ENCODE measurements at regions not wholly inside any gene's neighbourhood (a gene's known extent, or its start where the extent isn't known, plus 50 kb on each side); places are given as distances from the start of the nearest gene placed in this dataset.

- H3K36me3 ChIP-seq (ENCODE audit: low read depth), result no peaks in the 10 kb centered on the region
- DNase-seq (ENCODE audit: low spot score), result no peak
- H3K9me3 ChIP-seq (ENCODE audit: severe bottlenecking), result no peaks in the 10 kb centered on the region
- no peak for ATAC-seq (ENCODE audit: low read depth)
- TF ChIP-seq CTCF (IDR thresholded peaks at IDR 0.05; ENCODE audit: poor library complexity, severe bottlenecking), result no peak
- H3K4me3 ChIP-seq (ENCODE audit: severe bottlenecking), result no peak overlapping the region
- H3K27me3 ChIP-seq (ENCODE audit: insufficient read depth, poor library complexity, severe bottlenecking), result no peaks in the 10 kb centered on the region
- no peak overlapping the region for H3K27ac ChIP-seq (ENCODE audit: poor library complexity, severe bottlenecking)
- H3K4me1 ChIP-seq (ENCODE audit: insufficient read depth, poor library complexity, severe bottlenecking), result no peaks in the 10 kb centered on the region
These were observed 165.1 kb upstream of the AFDN start for GRCh38 chr6:167661552-167662044.

GRCh38 chr6:167662075-167662880 is 164.4 kb upstream of the AFDN start:
- DNase-seq (ENCODE audit: low spot score), result no peak
- H3K9me3 ChIP-seq (ENCODE audit: severe bottlenecking), result no peaks in the 10 kb centered on the region

GRCh38 chr6:167662881-167663205 is 163.9 kb upstream of the AFDN start:
- no peak for ATAC-seq (ENCODE audit: low read depth)
- Histone ChIP-seq H3K36me3 (ENCODE audit: low read depth) (no peaks in the 10 kb centered on the region), H3K27ac (ENCODE audit: poor library complexity, severe bottlenecking) (no peak overlapping the region), H3K4me1 (ENCODE audit: insufficient read depth, poor library complexity, severe bottlenecking) (no peaks in the 10 kb centered on the region), H3K9me3 (ENCODE audit: severe bottlenecking) (no peaks in the 10 kb centered on the region), H3K27me3 (ENCODE audit: insufficient read depth, poor library complexity, severe bottlenecking) (no peaks in the 10 kb centered on the region), H3K4me3 (ENCODE audit: severe bottlenecking) (no peak overlapping the region)
- TF ChIP-seq CTCF (IDR thresholded peaks at IDR 0.05; ENCODE audit: poor library complexity, severe bottlenecking), result no peak
- no peak for DNase-seq (ENCODE audit: low spot score)

More at GRCh38 chr6:167662075-167662880, 164.4 kb upstream of the AFDN start:
- no peaks in the 10 kb centered on the region for H3K36me3 ChIP-seq (ENCODE audit: low read depth)
- ATAC-seq (ENCODE audit: low read depth), result no peak
- H3K27ac ChIP-seq (ENCODE audit: poor library complexity, severe bottlenecking), result no peak overlapping the region
- TF ChIP-seq CTCF (IDR thresholded peaks at IDR 0.05; ENCODE audit: poor library complexity, severe bottlenecking), result no peak
- H3K4me1 ChIP-seq (ENCODE audit: insufficient read depth, poor library complexity, severe bottlenecking), result no peaks in the 10 kb centered on the region
- H3K4me3 ChIP-seq (ENCODE audit: severe bottlenecking), result no peak overlapping the region
- no peaks in the 10 kb centered on the region for H3K27me3 ChIP-seq (ENCODE audit: insufficient read depth, poor library complexity, severe bottlenecking)

GRCh38 chr6:167663316-167663715 is 163.4 kb upstream of the AFDN start:
- Histone ChIP-seq H3K36me3 (ENCODE audit: low read depth) (no peaks in the 10 kb centered on the region), H3K9me3 (ENCODE audit: severe bottlenecking) (no peaks in the 10 kb centered on the region), H3K4me1 (ENCODE audit: insufficient read depth, poor library complexity, severe bottlenecking) (no peaks in the 10 kb centered on the region), H3K4me3 (ENCODE audit: severe bottlenecking) (no peak overlapping the region), H3K27me3 (ENCODE audit: insufficient read depth, poor library complexity, severe bottlenecking) (no peaks in the 10 kb centered on the region), H3K27ac (ENCODE audit: poor library complexity, severe bottlenecking) (no peak overlapping the region)
- ATAC-seq (ENCODE audit: low read depth) (no peak), DNase-seq (ENCODE audit: low spot score) (no peak)
- TF ChIP-seq CTCF (IDR thresholded peaks at IDR 0.05; ENCODE audit: poor library complexity, severe bottlenecking), result no peak

GRCh38 chr6:167663784-167664443 is 162.8 kb upstream of the AFDN start:
- no peak overlapping the region for H3K27ac ChIP-seq (ENCODE audit: poor library complexity, severe bottlenecking)
- no peak for TF ChIP-seq CTCF (IDR thresholded peaks at IDR 0.05; ENCODE audit: poor library complexity, severe bottlenecking)
- H3K9me3 ChIP-seq (ENCODE audit: severe bottlenecking), result no peaks in the 10 kb centered on the region
- H3K4me3 ChIP-seq (ENCODE audit: severe bottlenecking), result no peak overlapping the region
- ATAC-seq (ENCODE audit: low read depth), result no peak
- H3K4me1 ChIP-seq (ENCODE audit: insufficient read depth, poor library complexity, severe bottlenecking), result no peaks in the 10 kb centered on the region
- DNase-seq (ENCODE audit: low spot score), result no peak
- H3K36me3 ChIP-seq (ENCODE audit: low read depth), result no peaks in the 10 kb centered on the region
- no peaks in the 10 kb centered on the region for H3K27me3 ChIP-seq (ENCODE audit: insufficient read depth, poor library complexity, severe bottlenecking)
